H1 (cell line): ENCODE measurements at regions not wholly inside any gene's neighbourhood (a gene's known extent, or its start where the extent isn't known, plus 50 kb on each side); places are given as distances from the start of the nearest gene placed in this dataset.
A peak's percentile ranks its signal among the peaks of the same experiment; 100 is the strongest.

Experiments
- CTCF ChIA-PET: fragments of 300-600 bp; sonication (Branson Sonifier 250); formaldehyde crosslinking; loops from one replicate; lab custom pipeline; 2021; ENCODE audit not compliant: partially characterized antibody; lab: Charles Lee
- POLR2A ChIA-PET: fragments of 300-600 bp; sonication (Branson Sonifier 250); formaldehyde crosslinking; loops from one replicate; lab custom pipeline; 2021; ENCODE audit warnings: inconsistent platforms; ENCODE audit not compliant: partially characterized antibody; lab: Charles Lee
- DNase-seq, 2 experiments: peaks; one replicate each; pipeline versions ENCODE4 v3.0.0 to v3.0.0-alpha.2; 2010 to 2022; ENCODE audit warnings: low spot score in 2 of 2, low read depth in 1 of 2, mixed read lengths in 1 of 2
- FAIRE-seq: peaks from 2 replicates; lab custom pipeline; 2011; peaks lifted over from hg19 to GRCh38; lab: Jason Lieb, UNC
- H2AFZ ChIP-seq: 2 replicates; pipeline ENCODE4 v1.8.1; 2012; ENCODE audit warnings: low read length, inconsistent platforms
- H2AK5ac ChIP-seq: 2 replicates; pipeline ENCODE4 v1.6.1; 2013; ENCODE audit warnings: low read depth, low read length
- H2BK120ac ChIP-seq: replicated peaks from 2 replicates; pipeline ENCODE3; 2013; ENCODE audit warnings: low read depth, low read length, inconsistent platforms
- H2BK12ac ChIP-seq: 2 replicates; pipeline ENCODE4 v1.6.1; 2013; ENCODE audit warnings: low read depth, low read length
- H2BK15ac ChIP-seq: 2 replicates; pipeline ENCODE4 v1.6.1; 2013; ENCODE audit warnings: low read length
- H2BK20ac ChIP-seq: 2 replicates; pipeline ENCODE4 v1.6.1; 2013; ENCODE audit warnings: low read length
- H2BK5ac ChIP-seq: 2 replicates; pipeline ENCODE4 v1.6.1; 2013; ENCODE audit warnings: low read depth, low read length
- H3K14ac ChIP-seq: 2 replicates; pipeline ENCODE4 v1.6.1; 2013; ENCODE audit warnings: inconsistent platforms; ENCODE audit not compliant: insufficient read length
- H3K18ac ChIP-seq: 2 replicates; pipeline ENCODE4 v1.6.1; 2013; ENCODE audit warnings: low read length; ENCODE audit errors: extremely low read depth
- H3K23ac ChIP-seq: 2 replicates; pipeline ENCODE4 v1.6.1; 2013; ENCODE audit warnings: inconsistent platforms; ENCODE audit not compliant: insufficient read length
- H3K23me2 ChIP-seq: 2 replicates; pipeline ENCODE4 v1.6.1; 2013; ENCODE audit warnings: low read depth, low read length
- H3K27ac ChIP-seq: 2 replicates; pipeline ENCODE4 v1.6.1; 2011; ENCODE audit warnings: low read depth, low read length, inconsistent platforms
- H3K27me3 ChIP-seq, 4 experiments: replicated peaks in 1 of 4; 1 replicate in 1 of 4; 2 replicates in 3 of 4; pipeline versions ENCODE4 v1.6.1 to v1.8.1; 2011 to 2013; ENCODE audit warnings: low read length in 3 of 4, mild to moderate bottlenecking in 3 of 4, inconsistent platforms in 2 of 4, mixed read lengths in 2 of 4, moderate library complexity in 1 of 4; ENCODE audit not compliant: control insufficient read depth in 3 of 4, insufficient read depth in 3 of 4; ENCODE audit errors: extremely low read depth in 1 of 4
- H3K36me3 ChIP-seq, 4 experiments: 2 replicates each; pipeline versions ENCODE4 v1.6.1 to v1.8.1; 2011 to 2013; ENCODE audit warnings: mild to moderate bottlenecking in 4 of 4, low read length in 3 of 4, moderate library complexity in 2 of 4, control low read depth in 1 of 4, inconsistent platforms in 1 of 4; ENCODE audit not compliant: insufficient read depth in 4 of 4, control insufficient read depth in 2 of 4
- H3K4ac ChIP-seq: replicated peaks from 2 replicates; pipeline ENCODE3; 2013; ENCODE audit warnings: low read length, low read depth, mixed read lengths, inconsistent platforms; ENCODE audit not compliant: insufficient read length
- H3K4me1 ChIP-seq, 4 experiments: replicated peaks in 1 of 4; 1 replicate in 1 of 4; 2 replicates in 3 of 4; pipeline versions ENCODE4 v1.6.1 to v1.8.1; 2011 to 2013; ENCODE audit warnings: low read length in 3 of 4, inconsistent platforms in 2 of 4, mixed read lengths in 1 of 4; ENCODE audit not compliant: insufficient read depth in 4 of 4, control insufficient read depth in 3 of 4
- H3K4me2 ChIP-seq, 2 experiments: 2 replicates each; pipeline versions ENCODE4 v1.6.1 to v1.8.1; 2011 to 2013; ENCODE audit warnings: low read depth in 2 of 2, low read length in 2 of 2, control low read depth in 1 of 2, inconsistent platforms in 1 of 2, mild to moderate bottlenecking in 1 of 2; ENCODE audit not compliant: insufficient read depth in 1 of 2
- H3K4me3 ChIP-seq, 4 experiments: fragments of 200-600, 300-600 bp in 1 of 4; sonication (generic), shearing (Covaris generic), sonication (Bioruptor Twin) in 1 of 4; 2 replicates each; pipeline versions ENCODE4 v1.5.1 to v1.8.1; 2011 to 2016; ENCODE audit warnings: low read length in 4 of 4, low read depth in 3 of 4, control low read depth in 2 of 4, inconsistent platforms in 2 of 4, mild to moderate bottlenecking in 2 of 4, mixed read lengths in 1 of 4, moderate library complexity in 1 of 4; ENCODE audit not compliant: insufficient read depth in 2 of 4; ENCODE audit errors: extremely low read depth in 1 of 4
- H3K56ac ChIP-seq: replicated peaks from 2 replicates; pipeline ENCODE3; 2013; ENCODE audit warnings: low read depth, mild to moderate bottlenecking, mixed read lengths, low read length, inconsistent platforms; ENCODE audit not compliant: insufficient read length
- H3K79me1 ChIP-seq: 2 replicates; pipeline ENCODE4 v1.6.1; 2013; ENCODE audit warnings: low read depth, low read length, control low read depth
- H3K79me2 ChIP-seq, 2 experiments: 2 replicates each; pipeline versions ENCODE4 v1.6.1 to v1.8.1; 2012 to 2013; ENCODE audit warnings: low read length in 2 of 2, mild to moderate bottlenecking in 2 of 2, inconsistent platforms in 1 of 2; ENCODE audit not compliant: insufficient read depth in 2 of 2, control insufficient read depth in 1 of 2
- H3K9ac ChIP-seq, 4 experiments: replicated peaks in 1 of 4; 1 replicate in 1 of 4; 2 replicates in 3 of 4; pipeline versions ENCODE4 v1.6.1 to v1.8.1; 2011 to 2013; ENCODE audit warnings: low read depth in 3 of 4, low read length in 3 of 4, control low read depth in 2 of 4, mild to moderate bottlenecking in 2 of 4, moderate library complexity in 2 of 4, inconsistent platforms in 1 of 4; ENCODE audit errors: extremely low read depth in 1 of 4
- H3K9me3 ChIP-seq, 2 experiments: 2 replicates each; pipeline versions ENCODE4 v1.6.1 to v1.8.1; 2012 to 2013; ENCODE audit warnings: mild to moderate bottlenecking in 2 of 2, moderate library complexity in 2 of 2, control low read depth in 1 of 2, inconsistent platforms in 1 of 2, low read depth in 1 of 2, low read length in 1 of 2, mixed read lengths in 1 of 2; ENCODE audit not compliant: insufficient read depth in 2 of 2
- H4K20me1 ChIP-seq, 2 experiments: replicated peaks in 1 of 2; 2 replicates each; pipeline versions ENCODE3 to v1.8.1; 2011 to 2013; ENCODE audit warnings: inconsistent platforms in 2 of 2, low read length in 2 of 2, mild to moderate bottlenecking in 1 of 2; ENCODE audit not compliant: insufficient read depth in 2 of 2, control insufficient read depth in 1 of 2
- H4K5ac ChIP-seq: 2 replicates; pipeline ENCODE4 v1.6.1; 2013; ENCODE audit warnings: low read length, low read depth, mixed read lengths, inconsistent platforms; ENCODE audit not compliant: insufficient read length
- H4K8ac ChIP-seq: 2 replicates; pipeline ENCODE4 v1.8.0; 2013; ENCODE audit warnings: mild to moderate bottlenecking, moderate library complexity, low read length, inconsistent platforms; ENCODE audit not compliant: insufficient read depth; ENCODE audit errors: extremely low read depth
- H4K91ac ChIP-seq: replicated peaks from 2 replicates; pipeline ENCODE3; 2013; ENCODE audit warnings: low read length, mixed read lengths, inconsistent platforms; ENCODE audit not compliant: insufficient read length
- CTCF ChIP-seq, 3 experiments: IDR thresholded peaks; 1 replicate in 2 of 3; 2 replicates in 1 of 3; pipeline versions ENCODE4 v1.5.1 to v1.6.1; 2011; ENCODE audit warnings: low read length in 3 of 3, mild to moderate bottlenecking in 3 of 3, inconsistent platforms in 2 of 3, low read depth in 1 of 3, moderate library complexity in 1 of 3; ENCODE audit not compliant: insufficient read depth in 1 of 3; ENCODE audit errors: control extremely low read depth in 1 of 3
- WGBS, 2 experiments: shearing (Covaris generic) in 1 of 2; methylation state at CpG; one replicate each; pipeline versions ENCODE4 v1.1.6 to v1.1.7; 2013 to 2015; ENCODE audit warnings: low lambda C conversion rate in 2 of 2, mixed read lengths in 2 of 2, inconsistent platforms in 1 of 2, low coverage in 1 of 2, missing lambda C conversion rate in 1 of 2; ENCODE audit not compliant: insufficient replicate concordance in 2 of 2, insufficient coverage in 1 of 2, insufficient read length in 1 of 2; ENCODE audit errors: extremely low coverage in 1 of 2, missing lambda C conversion rate in 1 of 2; 5-methylcytosine and 5-hydroxymethylcytosine counted together

GRCh38 chr11:131235328-131236298, 134.8 kb upstream of the NTM start:
- Histone ChIP-seq H3K27me3 (no peaks in the 10 kb centered on the region), H3K27ac (no peak overlapping the region), H3K23me2 (peaks cover 1% of the 10 kb centered on the region; the same call in 1 of the 2 replicates), H4K20me1 (no peaks in the 10 kb centered on the region), H3K79me2 (no peaks in the 10 kb centered on the region), H3K9ac (0 out of 7 replicates have a peak overlapping the region, but pooled peaks of 1 of the 4 experiments have one; percentile 16), H2BK5ac (peak overlapping the region; percentile 76; the same call in 1 of the 2 replicates), H3K36me3 (no peaks in the 10 kb centered on the region), H3K4ac (no peak overlapping the region), H3K9me3 (no peaks in the 10 kb centered on the region; a peak in 1 of 4 replicates), H3K4me1 (peaks cover 0 to 16% (median 9%) of the 10 kb centered on the region in 4 experiments), H2BK12ac (peak overlapping the region; percentile 96; the same call in 1 of the 2 replicates), H2BK15ac (peak overlapping the region; percentile 100; the same call in 1 of the 2 replicates), H2AFZ (peak overlapping the region; percentile 96), H3K23ac (no peak overlapping the region), H3K79me1 (no peaks in the 10 kb centered on the region), H2BK20ac (peak overlapping the region; percentile 99), H4K8ac (peak overlapping the region; percentile 42), H3K56ac (no peak overlapping the region), H2AK5ac (peak overlapping the region; percentile 97; the same call in 1 of the 2 replicates), H4K5ac (peak overlapping the region; percentile 6), H4K91ac (peak overlapping the region; percentile 82), H3K4me2 (peak overlapping the region in 1 of 2 experiments; percentile 9; a peak in 1 of 4 replicates), H3K14ac (no peak overlapping the region), H2BK120ac (peak overlapping the region; percentile 59), H3K4me3 (no peak overlapping the region), H3K18ac (peak overlapping the region; percentile 73; the same call in 1 of the 2 replicates)
- ChIA-PET POLR2A (interaction anchor here (1.6 to 6.1 kb wide), 3 partner anchors 11 to 19 kb away, joined by 4 to 39 read pairs (median 5); no protein-coding TSS in a partner anchor), CTCF (interaction anchor here (1.0 to 2.1 kb wide), 5 partner anchors 8 to 171 kb away, joined by 3 to 9 read pairs (median 6); no protein-coding TSS in a partner anchor)
- DNase-seq (no peak), FAIRE-seq (no peak)
- TF ChIP-seq CTCF (IDR thresholded peaks at IDR 0.05; ENCODE audit: control extremely low read depth in 1 of 3, insufficient read depth in 1 of 3, low read depth in 1 of 3, low read length in 3 of 3) = no peak
- 80% methylated on average over 19 of the region's 20 CpGs; no CpG with 5 or more reads in 1 of the 2 experiments for WGBS, 2 experiments
